ENCODE measurements at regions not wholly inside any gene's neighbourhood (a gene's known extent, or its start where the extent isn't known, plus 50 kb on each side); places are given as distances from the start of the nearest gene placed in this dataset.

DNA sequence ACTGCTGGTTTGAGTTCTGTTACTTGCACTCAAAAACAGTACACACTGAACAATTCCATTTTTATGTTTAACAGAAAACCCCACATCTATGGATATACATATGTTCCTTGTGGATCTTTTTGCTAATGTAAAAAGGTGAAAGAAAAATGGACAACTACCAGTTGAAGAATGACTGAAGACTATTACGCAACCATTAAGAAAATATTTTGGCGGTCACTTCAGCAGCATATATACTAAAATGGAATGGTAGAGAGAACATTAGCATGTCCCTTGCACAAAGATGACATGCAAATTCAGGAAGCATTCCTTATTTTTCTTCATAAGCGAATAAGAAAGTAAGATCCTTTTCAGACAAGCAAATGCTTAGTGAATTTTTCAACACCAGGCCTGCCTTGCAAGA is 84.6 kb upstream of the FMR1 start:
- Histone ChIP-seq H3K79me1 (ENCODE audit: insufficient read depth, low read depth, low read length, poor library complexity, severe bottlenecking) (no peaks in the 10 kb centered on the region), H3K9me3 (ENCODE audit: control insufficient read depth, low read depth, low read length) (peaks cover 18% of the 10 kb centered on the region), H3K4me2 (ENCODE audit: insufficient read depth, insufficient read length, low read length) (no peak overlapping the region), H3K18ac (ENCODE audit: insufficient read length, low read depth, low read length) (no peak overlapping the region), H3K79me2 (ENCODE audit: insufficient read depth, low read length) (no peaks in the 10 kb centered on the region), H2BK12ac (ENCODE audit: insufficient read length, low read depth, low read length) (no peak overlapping the region), H3K23ac (ENCODE audit: insufficient read length, low read depth, low read length) (no peak overlapping the region), H3K14ac (ENCODE audit: insufficient read depth, low read length) (no peak overlapping the region), H3K56ac (ENCODE audit: insufficient read length, low read depth, low read length) (no peak overlapping the region), H2BK20ac (ENCODE audit: low read depth, low read length, poor library complexity, severe bottlenecking) (no peak overlapping the region), H3T11ph (ENCODE audit: low read length) (no peak overlapping the region), H4K5ac (ENCODE audit: insufficient read length, low read depth, low read length) (no peak overlapping the region), H3K4me1 (ENCODE audit: insufficient read depth, low read length) (no peaks in the 10 kb centered on the region), H2BK5ac (ENCODE audit: insufficient read length, low read length) (no peak overlapping the region), H4K91ac (ENCODE audit: insufficient read length, low read depth, low read length) (no peak overlapping the region), H3K23me2 (ENCODE audit: insufficient read length, low read depth, low read length, poor library complexity, severe bottlenecking) (no peaks in the 10 kb centered on the region), H4K8ac (replicated peaks; ENCODE audit: insufficient read length, low read depth, low read length) (no peak overlapping the region), H2AK5ac (ENCODE audit: insufficient read length, low read length) (no peak overlapping the region), H2BK120ac (ENCODE audit: low read depth, low read length, poor library complexity, severe bottlenecking) (no peak overlapping the region), H3K27me3 (ENCODE audit: insufficient read depth, low read length) (no peaks in the 10 kb centered on the region), H3K27ac (ENCODE audit: insufficient read length, low read depth, low read length) (no peak overlapping the region), H3K4ac (ENCODE audit: low read depth, low read length) (no peak overlapping the region), H4K20me1 (ENCODE audit: control insufficient read depth, insufficient read depth, insufficient read length) (no peaks in the 10 kb centered on the region), H2BK15ac (ENCODE audit: low read depth, low read length) (no peak overlapping the region), H3K9ac (ENCODE audit: extremely low read depth, insufficient read length, low read length) (no peak overlapping the region), H2AFZ (ENCODE audit: low read length) (no peak overlapping the region)
- Mint-ChIP-seq H3K27ac (no peak overlapping the region), H3K27me3 (ENCODE audit: low read depth) (peaks cover 6% of the 10 kb centered on the region; the same call in 1 of the 2 replicates), H3K4me3 (no peak overlapping the region), H3K36me3 (ENCODE audit: insufficient read depth in 1 of 3, low read depth in 3 of 3) (peaks cover 4 to 28% (median 15%) of the 10 kb centered on the region in 3 experiments), H3K4me1 (no peaks in the 10 kb centered on the region), H3K9me3 (peaks cover 82 to 86% of the 10 kb centered on the region in 2 experiments)
- no CpG with 5 or more reads among the region's 3 CpGs for WGBS (ENCODE audit: extremely low coverage, insufficient read length, low lambda C conversion rate)
- no peak for TF ChIP-seq CTCF (conservative IDR thresholded peaks at IDR 0.05)
- DNase-seq: no peak

All from H9 (cell line).